ENCODE measurements at regions not wholly inside any gene's neighbourhood (a gene's known extent, or its start where the extent isn't known, plus 50 kb on each side); places are given as distances from the start of the nearest gene placed in this dataset.
"Not testable (repeated sequence)": the region's sequence is repeated elsewhere in the genome, so short reads cannot be mapped to it uniquely, and the experiment has no call there.

DNA sequence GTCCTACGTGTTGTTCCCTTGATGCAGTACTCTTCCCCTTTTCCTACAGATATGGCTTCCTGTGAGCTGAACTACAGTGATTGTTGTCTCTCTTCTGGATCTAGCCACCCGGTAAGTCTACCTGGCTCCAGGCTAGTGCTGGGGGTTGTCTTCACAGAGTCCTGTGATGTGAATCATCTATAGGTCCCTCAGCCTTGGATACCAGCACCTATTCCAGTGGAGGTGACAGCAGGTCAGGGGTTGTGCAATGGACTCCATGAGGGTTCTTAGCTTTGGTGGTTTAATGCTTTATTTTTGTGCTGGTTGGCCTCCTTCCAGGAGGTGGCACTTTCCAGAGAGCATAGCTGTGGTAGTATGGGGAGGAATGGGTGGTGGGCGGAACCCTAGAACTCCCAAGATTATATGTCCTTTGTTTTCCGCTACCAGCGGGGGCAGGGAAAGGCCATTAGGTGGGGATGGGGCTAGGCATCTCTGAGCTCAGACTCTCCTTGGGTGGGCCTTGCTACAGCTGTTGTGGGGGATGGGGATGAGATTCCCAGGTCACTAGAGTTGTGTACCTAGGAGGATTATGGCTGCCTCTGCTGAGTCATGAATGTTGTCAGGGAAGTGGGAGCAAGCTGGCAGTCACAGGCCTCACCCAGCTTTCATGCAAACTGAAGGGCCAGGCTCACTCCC is 121.4 kb upstream of the ANKRD50 start:
- ChIA-PET POLR2A (no interaction called here), CTCF (no interaction called here)
- no peak overlapping the region for H3K4me3 ChIP-seq (ENCODE audit: low read depth, low read length)
- TF ChIP-seq, protein P1, sequence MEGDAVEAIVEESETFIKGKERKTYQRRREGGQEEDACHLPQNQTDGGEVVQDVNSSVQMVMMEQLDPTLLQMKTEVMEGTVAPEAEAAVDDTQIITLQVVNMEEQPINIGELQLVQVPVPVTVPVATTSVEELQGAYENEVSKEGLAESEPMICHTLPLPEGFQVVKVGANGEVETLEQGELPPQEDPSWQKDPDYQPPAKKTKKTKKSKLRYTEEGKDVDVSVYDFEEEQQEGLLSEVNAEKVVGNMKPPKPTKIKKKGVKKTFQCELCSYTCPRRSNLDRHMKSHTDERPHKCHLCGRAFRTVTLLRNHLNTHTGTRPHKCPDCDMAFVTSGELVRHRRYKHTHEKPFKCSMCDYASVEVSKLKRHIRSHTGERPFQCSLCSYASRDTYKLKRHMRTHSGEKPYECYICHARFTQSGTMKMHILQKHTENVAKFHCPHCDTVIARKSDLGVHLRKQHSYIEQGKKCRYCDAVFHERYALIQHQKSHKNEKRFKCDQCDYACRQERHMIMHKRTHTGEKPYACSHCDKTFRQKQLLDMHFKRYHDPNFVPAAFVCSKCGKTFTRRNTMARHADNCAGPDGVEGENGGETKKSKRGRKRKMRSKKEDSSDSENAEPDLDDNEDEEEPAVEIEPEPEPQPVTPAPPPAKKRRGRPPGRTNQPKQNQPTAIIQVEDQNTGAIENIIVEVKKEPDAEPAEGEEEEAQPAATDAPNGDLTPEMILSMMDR (IDR thresholded peaks at IDR 0.05; ENCODE audit: insufficient read depth, low read length, missing control alignments): no peak
- no peak for DNase-seq (ENCODE audit: low read depth, low spot score)

DNA sequence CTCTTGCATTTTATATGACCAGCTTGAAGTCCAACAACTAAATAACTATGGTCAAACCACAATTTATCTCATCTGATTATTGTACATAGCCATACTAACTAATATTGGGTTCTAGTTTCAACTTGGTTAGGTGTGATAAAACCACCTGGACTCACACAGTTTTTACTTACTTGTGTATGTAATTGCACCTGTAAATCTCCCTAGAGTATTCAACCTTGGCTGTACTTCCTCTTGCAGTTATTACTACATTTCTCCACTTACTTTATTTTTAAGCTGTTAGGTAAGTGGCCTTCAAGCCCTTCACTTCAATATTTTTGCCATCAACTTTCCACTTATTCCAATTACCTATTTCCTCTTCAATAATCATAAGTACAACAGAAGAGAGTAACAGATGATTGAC is 115.8 kb upstream of the ANKRD50 start:
- CTCF ChIA-PET: no interaction called here
- POLR2A ChIA-PET: no interaction called here
- TF ChIP-seq, protein P1 (IDR thresholded peaks at IDR 0.05; ENCODE audit: insufficient read depth, low read length, missing control alignments): no peak
- DNase-seq (ENCODE audit: low read depth, low spot score): no peak
- H3K4me3 ChIP-seq (ENCODE audit: low read depth, low read length): no peak overlapping the region

DNA sequence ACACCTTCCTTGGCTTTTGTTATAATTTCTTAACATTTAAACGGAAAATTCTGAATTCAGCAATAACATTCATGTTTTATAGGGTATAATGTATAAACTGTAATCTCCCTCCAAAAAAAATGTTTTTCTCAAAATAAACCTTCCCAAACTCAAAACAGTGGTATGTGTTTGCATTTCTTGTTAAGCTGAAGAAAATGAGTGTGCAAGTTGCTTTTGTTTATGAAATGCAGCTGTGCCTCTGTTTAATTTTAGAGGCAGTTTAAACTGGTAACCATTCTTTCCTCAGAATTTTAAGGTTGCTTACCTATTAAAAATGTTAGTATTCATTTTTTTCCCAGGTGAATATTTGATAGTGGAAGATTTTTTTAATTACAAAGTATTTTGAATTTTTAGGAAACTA is 105.0 kb upstream of the ANKRD50 start:
- ChIA-PET POLR2A (no interaction called here), CTCF (no interaction called here)
- DNase-seq (ENCODE audit: low read depth, low spot score): no peak
- H3K4me3 ChIP-seq (ENCODE audit: low read depth, low read length): no peak overlapping the region
- TF ChIP-seq, protein P1 (IDR thresholded peaks at IDR 0.05; ENCODE audit: insufficient read depth, low read length, missing control alignments): no peak

DNA sequence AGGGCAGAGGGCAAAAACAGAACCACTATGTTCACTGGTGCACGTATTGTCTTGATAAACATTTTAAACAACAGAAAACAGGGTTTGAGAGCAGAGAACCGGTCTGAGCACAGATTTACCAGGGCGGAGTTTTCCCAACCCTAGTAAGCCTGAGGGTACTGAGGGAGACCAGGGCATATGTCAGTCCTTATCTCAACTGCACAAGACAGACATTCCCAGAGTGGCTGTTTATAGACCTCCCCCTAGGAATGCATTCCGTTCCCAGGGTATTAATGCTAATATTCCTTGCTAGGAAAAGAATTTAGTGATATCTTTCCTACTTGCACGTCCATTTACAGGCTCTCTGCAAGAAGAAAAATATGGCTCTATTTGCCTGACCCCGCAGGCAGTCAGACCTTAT is 99.7 kb upstream of the ANKRD50 start:
- POLR2A ChIA-PET: not testable (repeated sequence)

DNA sequence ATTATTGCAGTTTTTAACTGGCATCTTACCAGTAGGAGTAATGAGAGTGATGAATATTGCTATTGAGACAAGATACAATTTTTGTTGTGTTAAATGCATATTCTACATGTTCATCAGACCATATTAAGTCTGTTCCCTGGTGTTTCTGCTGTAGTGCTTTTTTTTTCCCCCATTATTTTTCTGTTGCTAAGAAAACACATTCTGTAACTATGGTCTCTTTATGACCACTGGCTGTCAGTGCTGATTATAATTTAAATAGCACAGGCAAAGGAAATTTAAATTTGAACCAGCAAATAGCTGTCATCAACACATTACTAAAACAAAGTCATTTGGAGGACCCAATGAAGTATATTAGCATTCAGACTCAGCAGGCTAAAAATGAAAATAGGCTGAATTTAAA is 98.3 kb upstream of the ANKRD50 start:
- CTCF ChIA-PET: no interaction called here
- DNase-seq (ENCODE audit: low read depth, low spot score): no peak
- H3K4me3 ChIP-seq (ENCODE audit: low read depth, low read length): no peak overlapping the region
- TF ChIP-seq, protein P1 (IDR thresholded peaks at IDR 0.05; ENCODE audit: insufficient read depth, low read length, missing control alignments): no peak
- POLR2A ChIA-PET: no interaction called here

More for the DNA sequence above, 99.7 kb upstream of the ANKRD50 start:
- H3K4me3 ChIP-seq (ENCODE audit: low read depth, low read length); DNase-seq (ENCODE audit: low read depth, low spot score); CTCF ChIA-PET: not testable (repeated sequence)

DNA sequence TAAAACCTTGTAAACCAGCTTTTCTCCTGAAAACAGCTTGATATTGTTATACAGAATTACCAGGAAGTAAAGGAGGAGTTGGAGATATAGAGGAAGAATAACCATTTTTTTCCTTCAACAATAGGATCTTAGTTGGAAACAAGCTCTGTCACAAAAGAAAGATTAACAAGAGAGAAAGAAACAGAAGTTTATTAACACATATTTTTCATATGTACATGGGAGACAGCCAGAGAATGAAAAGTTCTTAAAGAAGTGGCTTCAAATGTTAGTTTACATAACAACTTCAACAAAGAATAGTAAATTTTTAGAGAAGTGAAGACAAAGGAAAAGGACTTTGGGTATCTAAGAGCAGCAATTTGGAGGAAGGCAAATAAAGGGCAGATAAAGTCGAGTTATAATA is 94.9 kb upstream of the ANKRD50 start:
- no peak overlapping the region for H3K4me3 ChIP-seq (ENCODE audit: low read depth, low read length)
- TF ChIP-seq, protein P1 (IDR thresholded peaks at IDR 0.05; ENCODE audit: insufficient read depth, low read length, missing control alignments): no peak
- ChIA-PET CTCF (no interaction called here), POLR2A (no interaction called here)
- DNase-seq (ENCODE audit: low read depth, low spot score): no peak

DNA sequence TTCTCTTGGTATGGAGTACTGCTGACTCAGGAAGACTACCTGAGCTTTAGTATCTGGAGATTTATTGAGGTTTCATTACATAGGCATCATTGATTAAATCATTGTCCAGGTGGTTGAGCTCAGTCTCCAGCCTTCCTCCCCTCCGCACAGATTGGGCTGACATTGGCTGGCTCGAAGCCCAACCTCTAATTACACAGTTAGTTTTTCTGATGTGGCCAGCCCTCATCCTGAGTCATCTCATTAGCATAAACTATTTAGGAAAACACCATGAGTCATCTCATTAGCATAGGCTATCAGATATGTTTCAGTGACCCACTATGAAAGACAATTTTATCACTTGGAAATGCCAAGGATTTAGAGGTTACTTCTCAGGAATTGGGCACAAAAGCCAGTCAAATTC is 93.9 kb upstream of the ANKRD50 start:
- no peak for DNase-seq (ENCODE audit: low read depth, low spot score)
- TF ChIP-seq, protein P1 (IDR thresholded peaks at IDR 0.05; ENCODE audit: insufficient read depth, low read length, missing control alignments): no peak
- ChIA-PET CTCF (no interaction called here), POLR2A (no interaction called here)
- no peak overlapping the region for H3K4me3 ChIP-seq (ENCODE audit: low read depth, low read length)
